HEK293 (cell line): ENCODE measurements at regions not wholly inside any gene's neighbourhood (a gene's known extent, or its start where the extent isn't known, plus 50 kb on each side); places are given as distances from the start of the nearest gene placed in this dataset.
"Not testable (repeated sequence)": the region's sequence is repeated elsewhere in the genome, so short reads cannot be mapped to it uniquely, and the experiment has no call there.

Experiments
- CTCF ChIP-seq: fragments of 450-650 bp; formaldehyde crosslinking; IDR thresholded peaks from 2 replicates; pipeline ENCODE4 v1.5.1; 2016; ENCODE audit warnings: missing biosample characterization, missing genetic modification characterization
- GLIS1 ChIP-seq: fragments of 450-650 bp; formaldehyde crosslinking; IDR thresholded peaks from 2 replicates; pipeline ENCODE4 v1.5.1; 2016; ENCODE audit warnings: missing biosample characterization, missing genetic modification characterization
- HOXD13 ChIP-seq: sonication (generic); formaldehyde crosslinking; IDR thresholded peaks from 2 replicates; pipeline ENCODE4 v1.8.0; 2022; ENCODE audit warnings: missing genetic modification reagents, borderline replicate concordance
- KLF10 ChIP-seq: fragments of 450-650 bp; IDR thresholded peaks from 2 replicates; pipeline ENCODE4 v1.5.1; 2018; ENCODE audit warnings: missing biosample characterization, mild to moderate bottlenecking, missing genetic modification characterization
- PRDM1 ChIP-seq: fragments of 450-650 bp; formaldehyde crosslinking; IDR thresholded peaks from 2 replicates; pipeline ENCODE4; 2016; ENCODE audit warnings: missing biosample characterization, missing genetic modification characterization
- PRDM10 ChIP-seq: fragments of 450-650 bp; formaldehyde crosslinking; IDR thresholded peaks from 2 replicates; pipeline ENCODE4 v1.5.1; 2016; ENCODE audit warnings: missing biosample characterization, missing genetic modification characterization
- ZBTB44 ChIP-seq: fragments of 450-650 bp; IDR thresholded peaks from 2 replicates; pipeline ENCODE4 v1.5.1; 2018; ENCODE audit warnings: missing biosample characterization, mild to moderate bottlenecking, missing genetic modification characterization
- ZBTB49 ChIP-seq: fragments of 450-650 bp; formaldehyde crosslinking; IDR thresholded peaks from 2 replicates; pipeline ENCODE4 v1.5.1; 2016; ENCODE audit warnings: missing biosample characterization, missing genetic modification characterization, low read depth
- ZEB2 ChIP-seq: fragments of 450-650 bp; formaldehyde crosslinking; IDR thresholded peaks from 2 replicates; pipeline ENCODE4 v1.5.1; 2016; ENCODE audit warnings: missing biosample characterization, missing genetic modification characterization
- ZNF274 ChIP-seq, 2 experiments: fragments of 200-500 bp in 1 of 2; fragments of 450-650 bp in 1 of 2; sonication (Bioruptor generic) in 1 of 2; formaldehyde crosslinking in 1 of 2; IDR thresholded peaks; 2 replicates each; pipeline versions ENCODE4 v1.5.1 to v1.6.1; 2014 to 2016; ENCODE audit warnings: borderline replicate concordance in 1 of 2, inconsistent platforms in 1 of 2, low read length in 1 of 2, missing biosample characterization in 1 of 2, missing genetic modification characterization in 1 of 2
- ZNF324 ChIP-seq: fragments of 450-650 bp; formaldehyde crosslinking; IDR thresholded peaks from 2 replicates; pipeline ENCODE4 v1.5.1; 2016; ENCODE audit warnings: missing biosample characterization, missing genetic modification characterization
- ZNF433 ChIP-seq: fragments of 450-650 bp; formaldehyde crosslinking; IDR thresholded peaks from 2 replicates; pipeline ENCODE4 v1.5.1; 2016; ENCODE audit warnings: missing biosample characterization, missing genetic modification characterization, low read depth
- ZNF449 ChIP-seq: fragments of 450-650 bp; formaldehyde crosslinking; IDR thresholded peaks from 2 replicates; pipeline ENCODE4 v1.5.1; 2017; ENCODE audit warnings: missing biosample characterization, mild to moderate bottlenecking, missing genetic modification characterization, moderate library complexity
- ZNF843 ChIP-seq: fragments of 450-650 bp; formaldehyde crosslinking; IDR thresholded peaks from 2 replicates; pipeline ENCODE4 v1.5.1; 2016; ENCODE audit warnings: missing biosample characterization, missing genetic modification characterization

GRCh38 chr7:140257278-140257677, 80.5 kb upstream of the KDM7A start:
- TF ChIP-seq CTCF (tag by site-specific recombination); ZNF433 (tag by site-specific recombination); ZBTB44; ZNF274 (IDR thresholded peaks at IDR 0.05; ENCODE audit: low read length); ZNF274 (tag by site-specific recombination; IDR thresholded peaks at IDR 0.05; ENCODE audit: borderline replicate concordance); ZBTB49 (tag by site-specific recombination); ZEB2 (tag by site-specific recombination); ZNF324 (tag by site-specific recombination); KLF10 (tag by site-specific recombination); HOXD13 (CRISPR knock-in tag); GLIS1 (tag by site-specific recombination); PRDM10; PRDM1; ZNF449 (tag by site-specific recombination); ZNF843 (tag by site-specific recombination): not testable (repeated sequence)
